ENCODE measurements at regions not wholly inside any gene's neighbourhood (a gene's known extent, or its start where the extent isn't known, plus 50 kb on each side); places are given as distances from the start of the nearest gene placed in this dataset.

DNA sequence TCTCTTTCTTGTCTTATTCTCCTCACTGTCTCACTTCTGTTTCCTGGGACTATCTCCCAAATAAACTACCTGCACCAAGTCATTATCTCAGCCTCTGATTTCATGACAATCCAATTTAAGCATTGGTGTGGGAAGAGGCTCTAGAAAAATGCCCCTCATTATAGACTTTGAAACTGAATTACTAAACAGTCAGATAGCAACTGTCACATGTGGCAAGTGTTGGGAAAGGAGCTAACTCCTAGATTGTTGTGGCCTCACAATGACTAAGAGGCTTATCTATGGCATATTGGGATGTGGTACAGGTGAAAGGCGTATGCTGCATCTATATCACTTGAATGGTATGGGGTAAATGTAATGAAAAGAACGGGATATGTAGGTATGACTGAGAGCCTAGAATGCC, 103.5 kb upstream of the CCDC54 start:
- Histone ChIP-seq H3K4me3 (no peak overlapping the region), H3K27me3 (no peaks in the 10 kb centered on the region), H3K9me3 (no peaks in the 10 kb centered on the region), H3K36me3 (no peaks in the 10 kb centered on the region), H3K4me1 (no peaks in the 10 kb centered on the region), H3K27ac (no peak overlapping the region)
- no peak for DNase-seq
- TF ChIP-seq, protein P1, sequence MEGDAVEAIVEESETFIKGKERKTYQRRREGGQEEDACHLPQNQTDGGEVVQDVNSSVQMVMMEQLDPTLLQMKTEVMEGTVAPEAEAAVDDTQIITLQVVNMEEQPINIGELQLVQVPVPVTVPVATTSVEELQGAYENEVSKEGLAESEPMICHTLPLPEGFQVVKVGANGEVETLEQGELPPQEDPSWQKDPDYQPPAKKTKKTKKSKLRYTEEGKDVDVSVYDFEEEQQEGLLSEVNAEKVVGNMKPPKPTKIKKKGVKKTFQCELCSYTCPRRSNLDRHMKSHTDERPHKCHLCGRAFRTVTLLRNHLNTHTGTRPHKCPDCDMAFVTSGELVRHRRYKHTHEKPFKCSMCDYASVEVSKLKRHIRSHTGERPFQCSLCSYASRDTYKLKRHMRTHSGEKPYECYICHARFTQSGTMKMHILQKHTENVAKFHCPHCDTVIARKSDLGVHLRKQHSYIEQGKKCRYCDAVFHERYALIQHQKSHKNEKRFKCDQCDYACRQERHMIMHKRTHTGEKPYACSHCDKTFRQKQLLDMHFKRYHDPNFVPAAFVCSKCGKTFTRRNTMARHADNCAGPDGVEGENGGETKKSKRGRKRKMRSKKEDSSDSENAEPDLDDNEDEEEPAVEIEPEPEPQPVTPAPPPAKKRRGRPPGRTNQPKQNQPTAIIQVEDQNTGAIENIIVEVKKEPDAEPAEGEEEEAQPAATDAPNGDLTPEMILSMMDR (IDR thresholded peaks at IDR 0.05) = no peak
- intact Hi-C loops (cut with DNase I; ENCODE audit: low total_unique reads) = loop anchor here (10.0 kb wide), 1 partner anchor 251 kb away; the partner anchor contains the start of gene BBX

DNA sequence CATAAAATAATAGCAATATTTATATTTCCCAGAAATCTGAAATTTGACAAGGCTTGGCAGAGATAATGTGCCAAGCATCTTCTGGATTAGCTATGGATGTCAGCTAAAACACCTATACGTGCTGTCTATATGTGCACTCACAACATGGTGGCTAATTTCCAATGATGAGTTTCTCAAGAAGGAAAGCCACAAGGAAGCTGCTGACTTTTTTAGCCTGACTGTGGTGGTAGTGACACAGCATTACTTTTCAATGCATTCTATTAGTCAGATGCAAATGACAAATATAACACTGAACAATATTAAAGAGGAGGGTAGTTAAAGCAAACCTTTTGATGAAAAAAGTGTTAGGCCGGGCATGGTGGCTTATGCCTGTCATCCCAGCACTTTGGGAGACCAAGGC, 101.7 kb upstream of the CCDC54 start:
- H3K9me3 ChIP-seq = no peaks in the 10 kb centered on the region
- intact Hi-C loops (cut with DNase I; ENCODE audit: low total_unique reads) = loop anchor here (10.0 kb wide), 1 partner anchor 249 kb away; the partner anchor contains the start of gene BBX
- H3K36me3 ChIP-seq = no peaks in the 10 kb centered on the region
- no peak for DNase-seq
- no peak overlapping the region for H3K27ac ChIP-seq
- TF ChIP-seq, protein P1 (IDR thresholded peaks at IDR 0.05) = no peak
- no peak overlapping the region for H3K4me3 ChIP-seq
- H3K4me1 ChIP-seq = no peaks in the 10 kb centered on the region
- H3K27me3 ChIP-seq = no peaks in the 10 kb centered on the region

DNA sequence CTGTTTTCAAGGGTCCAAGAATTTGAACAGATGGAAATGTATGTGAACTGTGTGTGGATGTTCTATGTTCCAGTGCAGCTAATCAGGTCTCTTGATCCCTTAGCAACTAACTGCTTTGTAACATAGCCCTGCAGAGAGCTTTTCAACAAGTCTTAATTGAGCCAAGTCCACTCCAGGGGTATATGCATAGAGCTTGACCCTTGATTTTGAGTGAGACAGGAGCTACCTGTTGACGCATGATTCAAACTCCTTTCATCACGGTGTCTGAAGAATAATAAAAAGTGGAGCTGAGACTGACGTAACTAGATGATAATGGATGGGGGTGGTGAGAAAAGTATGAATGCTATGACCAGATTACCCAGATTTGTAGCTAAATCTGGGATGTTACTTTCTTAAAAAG, 93.3 kb upstream of the CCDC54 start:
- Histone ChIP-seq H3K27ac (no peak overlapping the region), H3K4me3 (no peak overlapping the region), H3K27me3 (no peaks in the 10 kb centered on the region), H3K4me1 (no peaks in the 10 kb centered on the region), H3K36me3 (no peaks in the 10 kb centered on the region), H3K9me3 (no peaks in the 10 kb centered on the region)
- TF ChIP-seq, protein P1 (IDR thresholded peaks at IDR 0.05) = no peak
- DNase-seq = no peak
- intact Hi-C loops (cut with DNase I; ENCODE audit: low total_unique reads) = no loop called here

DNA sequence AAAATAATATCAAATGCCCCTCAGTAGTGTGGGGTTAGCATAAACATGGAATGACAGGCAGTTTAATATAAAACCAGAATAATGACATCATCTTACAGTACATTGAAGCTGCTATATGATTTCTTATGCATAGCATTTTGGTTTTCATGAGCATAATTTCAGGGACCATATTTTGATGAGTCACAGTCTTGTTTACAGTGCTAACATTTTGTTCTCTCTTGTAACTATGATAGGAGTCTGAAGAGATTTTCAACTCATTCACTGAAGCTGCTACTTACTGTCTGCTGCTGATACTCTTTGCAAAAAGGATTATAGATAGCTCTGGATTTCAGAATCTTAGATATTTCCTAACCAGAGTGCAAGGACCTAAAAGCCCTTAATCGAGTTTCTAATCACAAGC, 92.6 kb upstream of the CCDC54 start:
- TF ChIP-seq, protein P1 (IDR thresholded peaks at IDR 0.05) = no peak
- no peak for DNase-seq
- no peaks in the 10 kb centered on the region for H3K36me3 ChIP-seq
- H3K4me3 ChIP-seq = no peak overlapping the region
- no peaks in the 10 kb centered on the region for H3K27me3 ChIP-seq
- no peaks in the 10 kb centered on the region for H3K9me3 ChIP-seq
- no peaks in the 10 kb centered on the region for H3K4me1 ChIP-seq
- H3K27ac ChIP-seq = no peak overlapping the region
- intact Hi-C loops (cut with DNase I; ENCODE audit: low total_unique reads) = no loop called here

DNA sequence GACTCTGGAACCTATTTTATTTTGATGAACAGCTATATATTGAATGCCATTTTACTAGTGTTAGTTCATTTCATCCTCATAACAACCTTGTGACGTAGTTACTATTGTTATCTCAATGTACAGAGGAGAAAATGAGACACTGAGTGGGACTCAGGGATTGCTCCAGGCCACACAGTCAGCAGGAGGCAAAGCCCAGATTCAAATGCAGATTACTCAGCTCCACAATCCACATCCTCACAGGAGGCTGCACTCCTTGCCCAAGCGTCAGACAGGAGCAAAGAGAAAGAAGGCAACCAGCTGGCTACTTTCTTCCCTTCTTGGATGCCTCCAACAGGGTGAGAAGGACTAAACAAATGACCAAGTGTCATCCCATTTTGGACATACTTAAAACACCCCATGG, 92.0 kb upstream of the CCDC54 start:
- no peak for DNase-seq
- Histone ChIP-seq H3K9me3 (peaks cover 0 to 2% (median 0%) of the 10 kb centered on the region in 3 donors), H3K4me1 (no peaks in the 10 kb centered on the region), H3K27ac (no peak overlapping the region), H3K4me3 (no peak overlapping the region), H3K27me3 (no peaks in the 10 kb centered on the region), H3K36me3 (no peaks in the 10 kb centered on the region)
- TF ChIP-seq, protein P1 (IDR thresholded peaks at IDR 0.05) = no peak
- intact Hi-C loops (cut with DNase I; ENCODE audit: low total_unique reads) = no loop called here

DNA sequence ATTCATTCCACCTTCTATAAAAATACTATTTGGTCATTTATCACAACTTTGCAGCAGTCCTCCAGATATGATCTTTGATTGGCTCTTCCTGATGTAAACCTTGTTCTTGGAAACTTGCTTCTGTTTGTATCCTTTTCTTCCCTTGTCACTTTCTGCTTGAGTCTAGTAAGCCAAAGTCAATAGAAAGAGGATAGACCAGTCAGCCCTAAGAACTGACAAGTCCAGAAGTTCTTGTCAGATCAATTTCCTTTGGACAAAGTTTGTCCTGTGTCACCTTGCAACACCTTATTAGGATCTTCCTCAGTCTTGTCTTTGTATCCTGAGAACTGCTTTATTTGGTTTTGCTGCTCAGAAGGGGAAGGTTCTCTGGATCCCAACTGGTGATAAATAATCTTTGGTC, 87.9 kb upstream of the CCDC54 start:
- peaks cover 0 to 7% (median 0%) of the 10 kb centered on the region in 3 donors for H3K9me3 ChIP-seq
- H3K27me3 ChIP-seq = no peaks in the 10 kb centered on the region
- TF ChIP-seq, protein P1 (IDR thresholded peaks at IDR 0.05) = no peak
- H3K4me3 ChIP-seq = no peak overlapping the region
- intact Hi-C loops (cut with DNase I; ENCODE audit: low total_unique reads) = no loop called here
- no peaks in the 10 kb centered on the region for H3K36me3 ChIP-seq
- no peaks in the 10 kb centered on the region for H3K4me1 ChIP-seq
- no peak for DNase-seq
- H3K27ac ChIP-seq = no peak overlapping the region

All from tibial artery (tissue), 4 donors.